HEK293T (cell line): ENCODE measurements at regions not wholly inside any gene's neighbourhood (a gene's known extent, or its start where the extent isn't known, plus 50 kb on each side); places are given as distances from the start of the nearest gene placed in this dataset.

ENCODE experiments used
- FOXK2 ChIP-seq: fragments of 450-650 bp; IDR thresholded peaks from 2 replicates; pipeline ENCODE4 v1.6.1; 2016; ENCODE audit warnings: mild to moderate bottlenecking
- FOXM1 ChIP-seq: fragments of 450-650 bp; IDR thresholded peaks from 2 replicates; pipeline ENCODE4 v1.6.1; 2017; ENCODE audit warnings: mild to moderate bottlenecking, borderline replicate concordance
- HDGF ChIP-seq: fragments of 450-650 bp; IDR thresholded peaks from 2 replicates; pipeline ENCODE4 v1.6.1; 2017; ENCODE audit warnings: antibody characterized with exemption, borderline replicate concordance
- NFRKB ChIP-seq: fragments of 450-650 bp; IDR thresholded peaks from 2 replicates; pipeline ENCODE4 v1.6.1; 2016; ENCODE audit warnings: mild to moderate bottlenecking, moderate library complexity
- SP1 ChIP-seq: fragments of 450-650 bp; IDR thresholded peaks from 2 replicates; pipeline ENCODE4 v1.6.1; 2017
- TARDBP ChIP-seq: fragments of 450-650 bp; IDR thresholded peaks from 2 replicates; pipeline ENCODE4 v1.6.1; 2016

DNA sequence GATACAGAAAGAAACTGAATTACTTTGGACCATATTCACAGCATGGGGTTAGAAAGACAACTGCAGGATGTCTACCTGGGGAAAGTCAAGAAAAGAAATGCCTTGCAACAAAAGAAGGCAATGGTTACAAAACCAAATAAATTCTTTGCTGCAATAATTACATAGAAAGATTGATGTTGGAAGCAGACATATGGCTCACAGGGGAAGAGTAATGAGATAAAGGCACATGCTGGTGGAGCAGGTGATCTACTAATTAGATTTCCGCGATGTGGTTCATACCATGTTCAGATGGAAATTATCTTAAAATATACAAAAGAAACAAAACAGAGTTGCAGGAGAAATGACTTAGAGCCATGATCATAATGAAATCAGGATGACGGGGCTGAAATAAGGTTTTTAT is 718.8 kb upstream of the PKDCC start:
- TF ChIP-seq SP1 (no peak), FOXK2 (no peak), TARDBP (no peak), HDGF (no peak), NFRKB (no peak), FOXM1 (no peak)
